H9 (cell line): ENCODE measurements at regions not wholly inside any gene's neighbourhood (a gene's known extent, or its start where the extent isn't known, plus 50 kb on each side); places are given as distances from the start of the nearest gene placed in this dataset.

ENCODE experiments used
- DNase-seq: peaks from one replicate; pipeline ENCODE4 v3.0.0-alpha.2; 2017
- H2AFZ ChIP-seq: one replicate; pipeline ENCODE4 v1.6.1; 2013; ENCODE audit warnings: mild to moderate bottlenecking, low read length, control low read depth, moderate library complexity
- H2AK5ac ChIP-seq: 2 replicates; pipeline ENCODE4 v1.6.1; 2013; ENCODE audit warnings: low read length, control low read depth, mixed read lengths; ENCODE audit not compliant: insufficient read length
- H2BK120ac ChIP-seq: one replicate; pipeline ENCODE4 v1.6.1; 2013; ENCODE audit warnings: low read depth, mild to moderate bottlenecking, low read length, control low read depth, inconsistent platforms; ENCODE audit not compliant: poor library complexity, severe bottlenecking
- H2BK12ac ChIP-seq: 2 replicates; pipeline ENCODE4 v1.6.1; 2013; ENCODE audit warnings: low read length, control low read depth, mixed read lengths, low read depth; ENCODE audit not compliant: insufficient read length
- H2BK15ac ChIP-seq: 2 replicates; pipeline ENCODE4 v1.6.1; 2013; ENCODE audit warnings: low read depth, low read length, control low read depth
- H2BK20ac ChIP-seq: one replicate; pipeline ENCODE4 v1.6.1; 2013; ENCODE audit warnings: low read depth, mild to moderate bottlenecking, low read length, control low read depth, inconsistent platforms; ENCODE audit not compliant: poor library complexity, severe bottlenecking
- H2BK5ac ChIP-seq: 2 replicates; pipeline ENCODE4 v1.6.1; 2013; ENCODE audit warnings: low read length, control low read depth, mixed read lengths; ENCODE audit not compliant: insufficient read length
- H3K14ac ChIP-seq: 2 replicates; pipeline ENCODE4 v1.6.1; 2013; ENCODE audit warnings: low read length, control low read depth; ENCODE audit not compliant: insufficient read depth
- H3K18ac ChIP-seq: 2 replicates; pipeline ENCODE4 v1.6.1; 2013; ENCODE audit warnings: low read depth, mild to moderate bottlenecking, mixed read lengths, low read length, control low read depth; ENCODE audit not compliant: insufficient read length
- H3K23ac ChIP-seq: 2 replicates; pipeline ENCODE4 v1.6.1; 2013; ENCODE audit warnings: low read length, control low read depth, mixed read lengths, low read depth; ENCODE audit not compliant: insufficient read length
- H3K23me2 ChIP-seq: 2 replicates; pipeline ENCODE4 v1.6.1; 2013; ENCODE audit warnings: low read depth, mild to moderate bottlenecking, mixed read lengths, low read length, control low read depth; ENCODE audit not compliant: insufficient read length, poor library complexity, severe bottlenecking
- H3K27ac ChIP-seq: 2 replicates; pipeline ENCODE4 v1.5.1; 2013; ENCODE audit warnings: low read length, control low read depth, mixed read lengths, low read depth; ENCODE audit not compliant: insufficient read length
- H3K27me3 ChIP-seq: 2 replicates; pipeline ENCODE4 v1.6.1; 2013; ENCODE audit warnings: low read length, control low read depth, inconsistent platforms; ENCODE audit not compliant: insufficient read depth
- H3K4ac ChIP-seq: 2 replicates; pipeline ENCODE4 v1.6.1; 2013; ENCODE audit warnings: low read depth, mild to moderate bottlenecking, control low read depth, inconsistent platforms, low read length, moderate library complexity
- H3K4me1 ChIP-seq: 2 replicates; pipeline ENCODE4 v1.6.1; 2013; ENCODE audit warnings: low read length, control low read depth, inconsistent platforms; ENCODE audit not compliant: insufficient read depth
- H3K4me2 ChIP-seq: 2 replicates; pipeline ENCODE4 v1.6.1; 2013; ENCODE audit warnings: low read length, control low read depth, mixed read lengths; ENCODE audit not compliant: insufficient read length, insufficient read depth
- H3K56ac ChIP-seq: 2 replicates; pipeline ENCODE4 v1.6.1; 2013; ENCODE audit warnings: low read depth, mild to moderate bottlenecking, mixed read lengths, low read length, control low read depth; ENCODE audit not compliant: insufficient read length
- H3K79me1 ChIP-seq: 2 replicates; pipeline ENCODE4 v1.6.1; 2013; ENCODE audit warnings: low read depth, mild to moderate bottlenecking, moderate library complexity, low read length, control low read depth, inconsistent platforms; ENCODE audit not compliant: insufficient read depth, poor library complexity, severe bottlenecking
- H3K79me2 ChIP-seq: 2 replicates; pipeline ENCODE4 v1.6.1; 2013; ENCODE audit warnings: low read length, control low read depth, inconsistent platforms; ENCODE audit not compliant: insufficient read depth
- H3K9ac ChIP-seq: 2 replicates; pipeline ENCODE4 v1.6.1; 2013; ENCODE audit warnings: low read length, control low read depth, mixed read lengths; ENCODE audit not compliant: insufficient read length; ENCODE audit errors: extremely low read depth
- H3K9me3 ChIP-seq: one replicate; pipeline ENCODE4 v1.6.1; 2013; ENCODE audit warnings: low read depth, low read length, inconsistent platforms; ENCODE audit not compliant: control insufficient read depth
- H3T11ph ChIP-seq: one replicate; pipeline ENCODE4 v1.6.1; 2013; ENCODE audit warnings: mild to moderate bottlenecking, low read length, control low read depth, inconsistent platforms
- H4K20me1 ChIP-seq: one replicate; pipeline ENCODE4 v1.6.1; 2013; ENCODE audit not compliant: control insufficient read depth, insufficient read length, insufficient read depth
- H4K5ac ChIP-seq: 2 replicates; pipeline ENCODE4 v1.6.1; 2013; ENCODE audit warnings: low read depth, mild to moderate bottlenecking, mixed read lengths, low read length, control low read depth; ENCODE audit not compliant: insufficient read length
- H4K8ac ChIP-seq: replicated peaks from 2 replicates; pipeline ENCODE4 v1.6.1; 2013; ENCODE audit warnings: low read length, control low read depth, mixed read lengths, low read depth; ENCODE audit not compliant: insufficient read length
- H4K91ac ChIP-seq: 2 replicates; pipeline ENCODE4 v1.6.1; 2013; ENCODE audit warnings: low read depth, mild to moderate bottlenecking, moderate library complexity, mixed read lengths, low read length, control low read depth; ENCODE audit not compliant: insufficient read length
- H3K27ac Mint-ChIP-seq, 3 experiments: 2 replicates in 2 of 3; 3 replicates in 1 of 3; pipeline ENCODE4 v1.8.0; 2020 to 2021; ENCODE audit warnings: mixed read lengths in 3 of 3, mild to moderate bottlenecking in 1 of 3, moderate library complexity in 1 of 3
- H3K27me3 Mint-ChIP-seq: 2 replicates; pipeline ENCODE4 v1.8.0; 2021; ENCODE audit warnings: low read depth, mild to moderate bottlenecking, moderate library complexity, mixed read lengths
- H3K36me3 Mint-ChIP-seq, 3 experiments: 2 replicates in 2 of 3; 3 replicates in 1 of 3; pipeline ENCODE4 v1.8.0; 2020 to 2021; ENCODE audit warnings: low read depth in 3 of 3, mixed read lengths in 3 of 3; ENCODE audit not compliant: insufficient read depth in 1 of 3
- H3K4me1 Mint-ChIP-seq, 2 experiments: 2 replicates each; pipeline ENCODE4 v1.8.0; 2020; ENCODE audit warnings: mixed read lengths in 2 of 2
- H3K4me3 Mint-ChIP-seq, 2 experiments: 2 replicates in 1 of 2; 3 replicates in 1 of 2; pipeline ENCODE4 v1.8.0; 2020 to 2021; ENCODE audit warnings: mild to moderate bottlenecking in 2 of 2, mixed read lengths in 2 of 2, moderate library complexity in 1 of 2
- H3K9me3 Mint-ChIP-seq, 2 experiments: 2 replicates in 1 of 2; 3 replicates in 1 of 2; pipeline ENCODE4 v1.8.0; 2020; ENCODE audit warnings: mild to moderate bottlenecking in 2 of 2, mixed read lengths in 2 of 2, moderate library complexity in 1 of 2
- CTCF ChIP-seq: fragments of 200-600 bp; sonication (generic); conservative IDR thresholded peaks from 3 replicates; pipeline ENCODE4 v1.8.0; 2021; ENCODE audit warnings: antibody characterized with exemption, mild to moderate bottlenecking
- WGBS: extraction: QIAGEN DNeasy Blood & Tissue Kit; methylation state at CpG from one replicate; pipeline ENCODE4 v1.1.7; 2013; ENCODE audit warnings: missing lambda C conversion rate, low lambda C conversion rate, mixed read lengths; ENCODE audit not compliant: insufficient read length; ENCODE audit errors: extremely low coverage; 5-methylcytosine and 5-hydroxymethylcytosine counted together

- Histone ChIP-seq H4K8ac (no peak overlapping the region), H3K14ac (no peak overlapping the region), H2BK20ac (no peak overlapping the region), H3K4ac (no peak overlapping the region), H2AFZ (no peak overlapping the region), H3K79me2 (no peaks in the 10 kb centered on the region), H2BK5ac (no peak overlapping the region), H2BK12ac (no peak overlapping the region), H3K9ac (no peak overlapping the region), H3K27me3 (no peaks in the 10 kb centered on the region), H2BK15ac (no peak overlapping the region), H3K4me1 (no peaks in the 10 kb centered on the region), H3K4me2 (no peak overlapping the region), H3T11ph (no peak overlapping the region), H2BK120ac (no peak overlapping the region), H3K9me3 (no peaks in the 10 kb centered on the region), H3K23ac (no peak overlapping the region), H4K20me1 (no peaks in the 10 kb centered on the region), H3K23me2 (no peaks in the 10 kb centered on the region), H3K27ac (no peak overlapping the region), H2AK5ac (no peak overlapping the region), H3K18ac (no peak overlapping the region), H4K91ac (no peak overlapping the region), H4K5ac (no peak overlapping the region), H3K79me1 (no peaks in the 10 kb centered on the region), H3K56ac (no peak overlapping the region)
- no peak overlapping the region for H3K4me3 Mint-ChIP-seq
- peaks cover 82% of the 10 kb centered on the region for H3K27me3 Mint-ChIP-seq
- DNase-seq, result no peak
- H3K27ac Mint-ChIP-seq, result no peak overlapping the region; a peak in 1 of 7 replicates
- peak; percentile 32; the same call in 2 of the 3 replicates for TF ChIP-seq CTCF
- no CpG with 5 or more reads among the region's 11 CpGs for WGBS
- H3K4me1 Mint-ChIP-seq, result no peaks in the 10 kb centered on the region
- H3K9me3 Mint-ChIP-seq, result no peaks in the 10 kb centered on the region
- no peaks in the 10 kb centered on the region for H3K36me3 Mint-ChIP-seq
These were observed 78.8 kb downstream of the HIF1AN start for GRCh38 chr10:100614429-100615095.
